ENCODE measurements at regions not wholly inside any gene's neighbourhood (a gene's known extent, or its start where the extent isn't known, plus 50 kb on each side); places are given as distances from the start of the nearest gene placed in this dataset.

DNA sequence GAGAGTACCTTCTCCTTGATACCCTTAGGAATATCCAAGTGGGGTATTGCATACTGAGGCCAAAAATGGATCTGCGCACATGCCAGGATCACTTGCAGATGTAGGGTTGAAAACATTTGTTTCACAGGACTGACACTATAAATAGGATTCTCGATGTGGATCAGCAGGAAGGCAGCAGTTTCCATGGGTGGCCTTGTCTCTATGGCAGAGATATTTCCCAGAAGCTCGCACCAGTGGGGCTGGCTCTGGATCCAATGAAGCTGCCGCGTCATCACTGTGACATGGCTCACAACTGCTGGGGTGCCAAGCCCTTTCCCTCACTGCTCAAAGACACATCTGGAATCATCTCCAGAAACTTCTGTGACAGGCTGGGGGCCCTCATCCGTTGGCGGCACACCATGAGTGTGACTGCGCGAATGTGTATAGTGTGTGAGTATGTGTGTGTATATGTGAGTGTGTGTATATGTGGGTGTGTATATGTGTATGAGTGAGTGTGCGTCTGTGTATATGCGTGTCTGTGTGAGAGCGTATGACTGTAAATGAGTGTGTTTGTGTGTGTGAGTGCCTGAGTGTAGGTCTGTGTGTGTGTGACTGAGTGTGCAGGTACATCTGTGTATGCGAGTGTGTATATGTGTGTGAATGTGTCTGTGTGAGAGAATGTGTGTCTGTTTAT, 182.5 kb downstream of the GAS1 start:
- Histone ChIP-seq H3K9ac (ENCODE audit: insufficient read depth, low read length, poor library complexity, severe bottlenecking) (peak overlapping the region; percentile 38), H3K4me1 (ENCODE audit: control insufficient read depth in 1 of 2, insufficient read depth in 2 of 2, low read length in 2 of 2) (peaks cover 56 to 57% of the 10 kb centered on the region in 2 donors), H3K79me2 (ENCODE audit: insufficient read depth, low read length) (no peaks in the 10 kb centered on the region), H3K27ac (ENCODE audit: low read depth in 1 of 2, low read length in 2 of 2) (peak overlapping the region; percentile 94 to 96), H3K27me3 (ENCODE audit: control insufficient read depth in 2 of 2, insufficient read depth in 2 of 2, low read length in 2 of 2) (no peaks in the 10 kb centered on the region), H3K4me3 (replicated peaks in 1 of 3; ENCODE audit: low read depth in 2 of 3, low read length in 3 of 3) (peak overlapping the region in 1 of 3 experiments; percentile 54), H3K4me2 (replicated peaks; ENCODE audit: extremely low read depth, low read length, poor library complexity, severe bottlenecking) (peak overlapping the region; percentile 59), H2AFZ (ENCODE audit: insufficient read depth, low read depth, low read length, poor library complexity, severe bottlenecking) (peak overlapping the region; percentile 6), H4K20me1 (ENCODE audit: insufficient read depth, low read length) (no peaks in the 10 kb centered on the region), H3K36me3 (replicated peaks in 1 of 2; ENCODE audit: control insufficient read depth in 1 of 2, insufficient read depth in 2 of 2, low read length in 2 of 2) (no peaks in the 10 kb centered on the region), H3K9me3 (replicated peaks in 1 of 2; ENCODE audit: control insufficient read depth in 1 of 2, insufficient read depth in 1 of 2, low read length in 2 of 2) (no peaks in the 10 kb centered on the region)
- DNase-seq: no peak
- WGBS (ENCODE audit: insufficient coverage): 96% methylated on average over 13 of the region's 13 CpGs
- TF ChIP-seq, protein P1, sequence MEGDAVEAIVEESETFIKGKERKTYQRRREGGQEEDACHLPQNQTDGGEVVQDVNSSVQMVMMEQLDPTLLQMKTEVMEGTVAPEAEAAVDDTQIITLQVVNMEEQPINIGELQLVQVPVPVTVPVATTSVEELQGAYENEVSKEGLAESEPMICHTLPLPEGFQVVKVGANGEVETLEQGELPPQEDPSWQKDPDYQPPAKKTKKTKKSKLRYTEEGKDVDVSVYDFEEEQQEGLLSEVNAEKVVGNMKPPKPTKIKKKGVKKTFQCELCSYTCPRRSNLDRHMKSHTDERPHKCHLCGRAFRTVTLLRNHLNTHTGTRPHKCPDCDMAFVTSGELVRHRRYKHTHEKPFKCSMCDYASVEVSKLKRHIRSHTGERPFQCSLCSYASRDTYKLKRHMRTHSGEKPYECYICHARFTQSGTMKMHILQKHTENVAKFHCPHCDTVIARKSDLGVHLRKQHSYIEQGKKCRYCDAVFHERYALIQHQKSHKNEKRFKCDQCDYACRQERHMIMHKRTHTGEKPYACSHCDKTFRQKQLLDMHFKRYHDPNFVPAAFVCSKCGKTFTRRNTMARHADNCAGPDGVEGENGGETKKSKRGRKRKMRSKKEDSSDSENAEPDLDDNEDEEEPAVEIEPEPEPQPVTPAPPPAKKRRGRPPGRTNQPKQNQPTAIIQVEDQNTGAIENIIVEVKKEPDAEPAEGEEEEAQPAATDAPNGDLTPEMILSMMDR (IDR thresholded peaks at IDR 0.05): no peak
- peaks cover 0 to 3% of the 10 kb centered on the region in 2 donors for H3K36me3 Mint-ChIP-seq
- H3K9me3 Mint-ChIP-seq: peaks cover 0 to 14% (median 5%) of the 10 kb centered on the region in 7 donors
- peak overlapping the region in 1 of 2 donors; percentile 60 for H3K4me3 Mint-ChIP-seq
- H3K27ac Mint-ChIP-seq: no peak overlapping the region
- peaks cover 0 to 5% (median 4%) of the 10 kb centered on the region in 3 donors for H3K27me3 Mint-ChIP-seq (ENCODE audit: low read depth in 3 of 3)
- peaks cover 1% of the 10 kb centered on the region for H3K4me1 Mint-ChIP-seq
- intact Hi-C loops (cut with micrococcal nuclease): loop anchor here (10.0 kb wide), 2 partner anchors 410 to 1210 kb away; partner anchors contain the start of genes CDK20 (in 2 of the 2) and TUT7 (in 1 of the 2)

DNA sequence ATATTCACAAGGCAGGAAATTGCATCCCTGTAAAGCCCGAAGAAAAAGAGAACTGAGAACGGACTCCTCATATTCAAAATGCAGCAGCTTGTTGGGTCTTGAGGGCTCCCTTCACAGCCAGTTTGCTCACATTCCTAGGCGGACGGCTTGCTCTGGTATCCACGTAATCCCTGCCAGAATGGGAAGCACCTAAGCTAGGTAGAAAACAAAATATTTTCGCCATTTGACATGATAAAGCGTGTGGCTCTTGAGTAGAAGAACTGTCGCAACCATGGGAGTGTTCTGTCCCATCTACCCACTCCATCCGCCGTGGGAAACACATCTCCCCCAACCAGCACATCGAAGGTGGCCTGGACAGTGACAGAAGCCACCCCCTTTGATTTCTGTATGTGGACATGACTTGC, 183.1 kb downstream of the GAS1 start:
- H3K79me2 ChIP-seq (ENCODE audit: insufficient read depth, low read length): no peaks in the 10 kb centered on the region
- DNase-seq: peak; percentile 67 to 85 (median 80)
- intact Hi-C loops (cut with micrococcal nuclease): loop anchor here (10.0 kb wide), 2 partner anchors 409 to 1211 kb away; partner anchors contain the start of genes CDK20 (in 2 of the 2) and TUT7 (in 1 of the 2)
- H4K20me1 ChIP-seq (ENCODE audit: insufficient read depth, low read length): no peaks in the 10 kb centered on the region
- H3K36me3 Mint-ChIP-seq: peaks cover 0 to 3% of the 10 kb centered on the region in 2 donors
- H2AFZ ChIP-seq (ENCODE audit: insufficient read depth, low read depth, low read length, poor library complexity, severe bottlenecking): peak overlapping the region; percentile 6
- peak overlapping the region; percentile 59 for H3K4me2 ChIP-seq (replicated peaks; ENCODE audit: extremely low read depth, low read length, poor library complexity, severe bottlenecking)
- H3K27ac Mint-ChIP-seq: no peak overlapping the region
- H3K4me3 ChIP-seq (replicated peaks in 1 of 3; ENCODE audit: low read depth in 2 of 3, low read length in 3 of 3): peak overlapping the region in 1 of 3 experiments; percentile 54
- no peaks in the 10 kb centered on the region for H3K9me3 ChIP-seq (replicated peaks in 1 of 2; ENCODE audit: control insufficient read depth in 1 of 2, insufficient read depth in 1 of 2, low read length in 2 of 2)
- TF ChIP-seq, protein P1 (IDR thresholded peaks at IDR 0.05): no peak
- H3K4me1 ChIP-seq (ENCODE audit: control insufficient read depth in 1 of 2, insufficient read depth in 2 of 2, low read length in 2 of 2): peaks cover 56 to 57% of the 10 kb centered on the region in 2 donors
- peaks cover 0 to 4% (median 3%) of the 10 kb centered on the region in 3 donors for H3K27me3 Mint-ChIP-seq (ENCODE audit: low read depth in 3 of 3)
- H3K9me3 Mint-ChIP-seq: peaks cover 0 to 14% (median 5%) of the 10 kb centered on the region in 7 donors
- peak overlapping the region; percentile 38 for H3K9ac ChIP-seq (ENCODE audit: insufficient read depth, low read length, poor library complexity, severe bottlenecking)
- WGBS (ENCODE audit: insufficient coverage): 24% methylated on average over 3 of the region's 11 CpGs
- H3K4me3 Mint-ChIP-seq: peak overlapping the region in 1 of 2 donors; percentile 68
- H3K4me1 Mint-ChIP-seq: peaks cover 1% of the 10 kb centered on the region
- no peaks in the 10 kb centered on the region for H3K27me3 ChIP-seq (ENCODE audit: control insufficient read depth in 2 of 2, insufficient read depth in 2 of 2, low read length in 2 of 2)
- peak overlapping the region; percentile 94 to 96 for H3K27ac ChIP-seq (ENCODE audit: low read depth in 1 of 2, low read length in 2 of 2)
- H3K36me3 ChIP-seq (replicated peaks in 1 of 2; ENCODE audit: control insufficient read depth in 1 of 2, insufficient read depth in 2 of 2, low read length in 2 of 2): no peaks in the 10 kb centered on the region

Data from CD14-positive monocyte (primary cell).